HUES64 (cell line): ENCODE measurements at regions not wholly inside any gene's neighbourhood (a gene's known extent, or its start where the extent isn't known, plus 50 kb on each side); places are given as distances from the start of the nearest gene placed in this dataset.

Source experiments
- H3K27ac ChIP-seq: 2 replicates; pipeline ENCODE4 v1.7.0; 2013; ENCODE audit warnings: low read depth, low read length, inconsistent platforms
- H3K27me3 ChIP-seq: 2 replicates; pipeline ENCODE4 v1.6.1; 2013; ENCODE audit warnings: mild to moderate bottlenecking, low read length; ENCODE audit not compliant: insufficient read depth
- H3K36me3 ChIP-seq: 2 replicates; pipeline ENCODE4 v1.6.1; 2013; ENCODE audit warnings: mild to moderate bottlenecking, low read length; ENCODE audit not compliant: insufficient read depth
- H3K4me1 ChIP-seq: 2 replicates; pipeline ENCODE4 v1.6.1; 2013; ENCODE audit warnings: mild to moderate bottlenecking, low read length, moderate library complexity; ENCODE audit not compliant: insufficient read depth
- H3K4me3 ChIP-seq: 2 replicates; pipeline ENCODE4 v1.5.1; 2013; ENCODE audit warnings: mild to moderate bottlenecking, low read length, moderate library complexity
- H3K9ac ChIP-seq: 2 replicates; pipeline ENCODE4 v1.6.1; 2013; ENCODE audit warnings: mild to moderate bottlenecking, low read depth, low read length
- H3K9me3 ChIP-seq: 2 replicates; pipeline ENCODE4 v1.6.1; 2013; ENCODE audit warnings: low read depth, low read length; ENCODE audit not compliant: insufficient read depth
- WGBS: fragments of 150-250, 120-280 bp; methylation state at CpG from one replicate; pipeline ENCODE4 v1.1.7; 2013; ENCODE audit warnings: missing lambda C conversion rate; 5-methylcytosine and 5-hydroxymethylcytosine counted together

- Histone ChIP-seq H3K36me3 (no peaks in the 10 kb centered on the region), H3K27me3 (0 out of 2 replicates have a peak, but pooled peaks cover under 1% of the 10 kb centered on the region), H3K27ac (no peak overlapping the region), H3K9ac (no peak overlapping the region), H3K9me3 (no peaks in the 10 kb centered on the region), H3K4me1 (no peaks in the 10 kb centered on the region), H3K4me3 (no peak overlapping the region)
- 21% methylated on average over 14 of the region's 15 CpGs for WGBS
These were observed 98.4 kb upstream of the HABP2 start for GRCh38 chr10:113454341-113455061.

- H3K4me3 ChIP-seq, result no peak overlapping the region
- H3K4me1 ChIP-seq, result no peaks in the 10 kb centered on the region
- no peaks in the 10 kb centered on the region for H3K27me3 ChIP-seq
- no peaks in the 10 kb centered on the region for H3K9me3 ChIP-seq
- H3K27ac ChIP-seq, result no peak overlapping the region
- H3K36me3 ChIP-seq, result no peaks in the 10 kb centered on the region
- H3K9ac ChIP-seq, result no peak overlapping the region
- 63% methylated on average over 3 of the region's 3 CpGs for WGBS
These were observed 96.9 kb upstream of the HABP2 start for GRCh38 chr10:113455947-113456346.

GRCh38 chr10:113456741-113457140, 96.1 kb upstream of the HABP2 start:
- WGBS, result 94% methylated on average over 6 of the region's 6 CpGs
- Histone ChIP-seq H3K27ac (no peak overlapping the region), H3K27me3 (no peaks in the 10 kb centered on the region), H3K36me3 (no peaks in the 10 kb centered on the region), H3K4me3 (no peak overlapping the region), H3K9ac (no peak overlapping the region), H3K9me3 (no peaks in the 10 kb centered on the region), H3K4me1 (no peaks in the 10 kb centered on the region)

- no peaks in the 10 kb centered on the region for H3K4me1 ChIP-seq
These were observed 95.4 kb upstream of the HABP2 start for GRCh38 chr10:113457408-113457807.

DNA sequence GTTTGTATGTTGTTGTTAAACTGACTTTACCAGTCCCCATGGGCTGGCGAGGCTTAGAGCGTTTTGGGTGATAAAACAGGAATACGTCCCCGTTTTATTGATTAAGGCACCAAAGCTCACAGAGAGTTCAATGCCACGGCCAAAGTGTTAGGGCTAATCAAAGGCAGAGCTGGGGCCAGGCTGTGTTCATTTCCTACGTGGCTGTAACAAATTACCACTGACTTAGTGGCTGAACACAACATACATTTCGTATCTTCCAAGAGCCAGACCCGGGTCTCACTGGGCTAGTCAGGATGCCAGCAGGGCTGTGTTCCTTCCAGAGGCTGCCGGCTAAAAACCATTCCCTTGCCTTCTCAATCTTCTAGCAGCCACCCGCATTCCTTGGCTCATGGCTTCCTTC, 94.4 kb upstream of the HABP2 start:
- WGBS, result 93% methylated on average over 10 of the region's 10 CpGs
- no peaks in the 10 kb centered on the region for H3K27me3 ChIP-seq
- H3K9me3 ChIP-seq, result no peaks in the 10 kb centered on the region
- no peaks in the 10 kb centered on the region for H3K36me3 ChIP-seq
- no peak overlapping the region for H3K4me3 ChIP-seq
- no peaks in the 10 kb centered on the region for H3K4me1 ChIP-seq
- no peak overlapping the region for H3K9ac ChIP-seq
- H3K27ac ChIP-seq, result no peak overlapping the region

More at GRCh38 chr10:113457408-113457807, 95.4 kb upstream of the HABP2 start:
- Histone ChIP-seq H3K4me3 (no peak overlapping the region), H3K27ac (no peak overlapping the region), H3K9ac (no peak overlapping the region), H3K9me3 (no peaks in the 10 kb centered on the region), H3K27me3 (no peaks in the 10 kb centered on the region), H3K36me3 (no peaks in the 10 kb centered on the region)
- 93% methylated on average over 4 of the region's 5 CpGs for WGBS

DNA sequence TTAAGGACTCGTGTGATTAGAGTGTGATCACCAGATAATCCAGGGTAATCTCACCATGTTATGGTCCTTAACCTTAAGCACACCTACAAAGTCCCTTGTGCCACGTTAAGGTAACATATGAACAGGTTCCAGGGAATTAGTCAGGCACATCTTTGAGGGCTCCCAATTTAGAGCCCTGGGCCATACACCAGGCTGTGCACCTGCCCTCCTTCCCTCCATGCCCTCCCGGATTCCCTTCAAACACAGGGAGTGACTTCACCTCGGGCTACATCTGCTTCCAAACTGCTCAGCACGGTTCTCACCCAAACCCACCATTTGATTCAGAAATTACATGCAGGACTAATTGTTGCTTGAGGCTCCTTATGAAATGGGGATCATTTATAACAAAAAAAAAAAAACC, 93.9 kb upstream of the HABP2 start:
- no peaks in the 10 kb centered on the region for H3K4me1 ChIP-seq
- H3K9me3 ChIP-seq, result no peaks in the 10 kb centered on the region
- H3K27ac ChIP-seq, result no peak overlapping the region
- H3K4me3 ChIP-seq, result no peak overlapping the region
- H3K9ac ChIP-seq, result no peak overlapping the region
- WGBS, result 88% methylated on average over 5 of the region's 5 CpGs
- H3K36me3 ChIP-seq, result no peaks in the 10 kb centered on the region
- H3K27me3 ChIP-seq, result no peaks in the 10 kb centered on the region

DNA sequence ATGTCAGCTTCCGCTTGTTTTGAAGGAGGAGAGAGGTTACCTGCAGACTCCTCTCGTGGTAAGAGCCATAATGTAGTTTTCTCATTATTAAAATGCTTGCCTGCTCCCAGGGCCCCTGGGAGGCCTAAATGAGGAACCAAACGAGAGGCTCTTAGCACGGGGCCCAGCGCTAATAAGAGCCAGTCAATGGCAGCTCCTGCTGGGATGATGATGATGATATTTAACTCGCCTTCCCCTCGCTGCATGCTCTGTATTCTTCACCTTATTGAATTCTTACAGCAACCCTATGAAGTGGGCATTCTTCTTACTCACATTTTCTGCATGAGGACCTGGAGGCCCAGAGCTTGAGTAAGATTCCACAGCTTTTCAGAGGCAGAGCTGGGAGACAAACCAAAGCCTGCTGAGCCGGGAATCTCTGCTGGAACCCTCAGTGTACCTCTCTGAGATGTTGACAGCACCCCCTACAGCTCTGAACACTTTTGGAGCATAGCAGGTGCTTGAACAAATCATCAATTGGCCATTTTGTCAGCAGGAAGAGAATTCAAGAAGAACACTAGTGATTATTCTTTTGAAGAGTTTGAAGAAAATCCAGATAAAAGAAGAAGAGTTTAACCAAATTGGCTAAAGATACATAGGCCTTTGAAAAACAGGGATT, 93.1 kb upstream of the HABP2 start:
- Histone ChIP-seq H3K27me3 (no peaks in the 10 kb centered on the region), H3K4me1 (no peaks in the 10 kb centered on the region), H3K9me3 (no peaks in the 10 kb centered on the region), H3K27ac (no peak overlapping the region), H3K36me3 (no peaks in the 10 kb centered on the region), H3K4me3 (no peak overlapping the region), H3K9ac (no peak overlapping the region)
- 70% methylated on average over 8 of the region's 8 CpGs for WGBS

DNA sequence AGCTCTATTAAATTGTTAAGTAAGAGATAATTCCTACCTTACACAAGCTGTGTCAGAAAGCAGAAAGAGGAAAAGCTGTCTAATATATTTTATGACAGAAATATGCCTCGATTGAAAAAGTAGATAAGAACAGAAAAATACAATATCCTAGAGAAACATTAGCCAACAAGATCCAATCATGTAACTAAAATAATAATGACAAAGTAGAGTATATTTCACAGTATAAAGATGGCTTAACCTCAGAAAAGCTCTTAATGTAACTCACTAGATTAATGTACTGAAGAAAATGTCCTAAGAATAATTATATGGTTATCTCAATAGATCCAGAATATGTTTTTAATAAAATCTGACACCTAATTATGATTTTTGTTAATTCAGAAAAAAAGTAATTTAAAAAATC, 89.8 kb upstream of the HABP2 start:
- Histone ChIP-seq H3K4me1 (no peaks in the 10 kb centered on the region), H3K9ac (no peak overlapping the region), H3K27me3 (no peaks in the 10 kb centered on the region), H3K9me3 (peaks cover 4% of the 10 kb centered on the region; the same call in 1 of the 2 replicates), H3K27ac (no peak overlapping the region), H3K4me3 (no peak overlapping the region), H3K36me3 (no peaks in the 10 kb centered on the region)
- WGBS, result no CpG with 5 or more reads among the region's 1 CpG

DNA sequence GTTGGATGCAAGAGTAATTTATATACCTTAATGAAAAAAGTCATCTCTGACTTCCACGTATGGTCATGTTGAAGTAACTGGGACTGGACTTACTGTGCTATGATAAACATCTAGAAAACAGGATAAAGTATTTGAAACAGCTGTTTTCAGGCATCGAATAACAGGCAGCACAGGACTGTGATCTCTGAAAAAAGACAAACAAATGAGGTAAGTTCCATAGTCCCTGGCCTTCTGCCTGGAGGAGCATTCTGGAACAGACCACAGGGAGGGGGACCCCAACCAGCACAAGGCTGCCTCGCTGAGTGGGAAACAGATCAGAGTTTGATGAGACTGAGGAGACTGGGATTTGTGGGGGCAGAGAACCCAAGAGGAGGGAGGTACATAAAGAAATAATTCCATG, 89.1 kb upstream of the HABP2 start:
- Histone ChIP-seq H3K27ac (no peak overlapping the region), H3K4me1 (no peaks in the 10 kb centered on the region), H3K27me3 (no peaks in the 10 kb centered on the region), H3K4me3 (no peak overlapping the region), H3K9ac (no peak overlapping the region), H3K9me3 (peaks cover 4% of the 10 kb centered on the region; the same call in 1 of the 2 replicates), H3K36me3 (no peaks in the 10 kb centered on the region)
- WGBS, result 85% methylated on average over 3 of the region's 3 CpGs

DNA sequence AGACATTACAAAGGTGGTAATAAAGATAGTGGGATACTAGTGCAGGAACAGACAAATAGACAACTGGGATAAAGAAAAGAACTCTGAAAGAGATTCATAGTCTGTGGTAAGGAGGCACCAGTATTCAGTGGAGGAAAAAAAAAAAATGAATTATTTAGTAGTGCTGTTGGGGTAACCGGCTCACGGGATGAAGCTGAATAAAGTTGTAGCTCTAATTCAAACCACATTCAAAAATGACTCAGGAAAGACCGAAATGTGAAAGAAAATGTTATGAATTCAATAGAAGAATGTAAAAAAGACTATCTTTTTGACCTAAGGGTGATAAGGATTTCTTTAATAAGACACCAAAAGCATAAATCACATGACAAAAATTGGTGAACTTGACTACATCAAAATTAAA, 83.1 kb upstream of the HABP2 start:
- H3K9me3 ChIP-seq, result peaks cover 4% of the 10 kb centered on the region; the same call in 1 of the 2 replicates
- no peak overlapping the region for H3K9ac ChIP-seq
- no peaks in the 10 kb centered on the region for H3K4me1 ChIP-seq
- no peak overlapping the region for H3K27ac ChIP-seq
- no peaks in the 10 kb centered on the region for H3K36me3 ChIP-seq
- WGBS, result 93% methylated on average over 2 of the region's 3 CpGs
- H3K4me3 ChIP-seq, result no peak overlapping the region
- no peaks in the 10 kb centered on the region for H3K27me3 ChIP-seq

DNA sequence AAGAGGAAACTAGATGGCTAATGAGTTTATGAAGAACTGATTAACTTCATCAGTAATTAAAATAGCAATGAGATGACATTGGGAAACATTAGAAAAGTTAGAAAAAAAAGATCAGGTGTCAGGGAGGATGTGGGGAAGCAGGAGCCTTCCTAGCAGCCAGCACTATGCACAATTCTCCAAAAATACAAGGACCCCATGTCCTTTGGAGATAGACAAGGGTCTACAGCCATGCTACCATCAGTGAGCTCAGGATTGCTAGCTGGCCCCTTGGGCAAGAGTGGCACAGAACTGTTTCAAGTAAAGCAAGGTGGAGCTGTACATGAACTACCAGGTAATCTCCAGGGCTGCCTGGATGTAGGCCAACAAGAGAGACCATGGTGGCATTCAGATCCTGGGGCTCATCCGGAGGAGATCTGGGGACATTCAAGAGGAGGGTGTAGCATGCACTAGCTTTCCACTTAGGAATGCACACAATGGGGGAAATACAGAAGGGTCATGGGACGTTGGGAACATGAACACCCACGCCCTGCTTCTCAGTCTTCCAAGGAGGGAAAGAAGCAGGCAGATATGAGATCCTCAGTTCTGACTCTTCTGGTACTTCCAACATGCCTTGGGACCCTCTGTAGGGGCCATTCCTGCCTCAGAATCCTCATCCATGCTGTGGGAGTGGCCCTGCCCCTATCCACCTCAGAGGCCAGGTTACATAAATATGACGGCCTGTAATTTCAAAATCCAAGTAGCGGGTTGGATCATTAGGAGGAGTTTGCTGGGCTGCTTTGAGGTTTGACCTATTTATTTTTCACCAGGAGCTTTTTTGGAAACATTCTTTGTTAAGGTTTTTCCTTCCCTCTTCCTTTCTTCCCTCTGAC, 82.2 kb upstream of the HABP2 start:
- WGBS, result 90% methylated on average over 5 of the region's 5 CpGs
- H3K9ac ChIP-seq, result no peak overlapping the region
- H3K27me3 ChIP-seq, result no peaks in the 10 kb centered on the region
- H3K27ac ChIP-seq, result no peak overlapping the region
- H3K4me1 ChIP-seq, result no peaks in the 10 kb centered on the region
- peaks cover 4% of the 10 kb centered on the region; the same call in 1 of the 2 replicates for H3K9me3 ChIP-seq
- no peak overlapping the region for H3K4me3 ChIP-seq
- no peaks in the 10 kb centered on the region for H3K36me3 ChIP-seq
